A549 (cell line): ENCODE measurements at regions not wholly inside any gene's neighbourhood (a gene's known extent, or its start where the extent isn't known, plus 50 kb on each side); places are given as distances from the start of the nearest gene placed in this dataset.

Experiments used
- CBX8 ChIP-seq: fragments of 200-600 bp; sonication (generic); IDR thresholded peaks from 2 replicates; pipeline ENCODE4 v1.6.1; 2016
- CTCF ChIP-seq: fragments of >200 bp; sonication (Bioruptor Twin); formaldehyde crosslinking; IDR thresholded peaks from 3 replicates; pipeline ENCODE4 v1.5.1; 2016
- MAX ChIP-seq: IDR thresholded peaks from 2 replicates; pipeline ENCODE4 v1.6.1; 2012
- PHF8 ChIP-seq: fragments of 200-600 bp; sonication (generic); IDR thresholded peaks from 2 replicates; pipeline ENCODE4 v1.6.1; 2016; ENCODE audit warnings: low read depth, mild to moderate bottlenecking, antibody characterized with exemption, moderate library complexity, borderline replicate concordance
- POLR2A ChIP-seq: IDR thresholded peaks from 2 replicates; pipeline ENCODE4 v1.6.1; 2012; ENCODE audit warnings: mild to moderate bottlenecking, low read length
- POLR2AphosphoS2 ChIP-seq: conservative IDR thresholded peaks from 2 replicates; pipeline ENCODE4 v1.6.1; 2012; ENCODE audit warnings: low read length, improper control_type of control experiment, inconsistent platforms
- SREBF2 ChIP-seq: fragments of 450-650 bp; IDR thresholded peaks from 2 replicates; pipeline ENCODE4 v1.6.1; 2014; ENCODE audit warnings: mild to moderate bottlenecking, moderate library complexity
- ZSCAN20 ChIP-seq: fragments of 250-450 bp; sonication (Bioruptor Pico); IDR thresholded peaks from 2 replicates; pipeline ENCODE4 v1.8.0; 2022; ENCODE audit warnings: mild to moderate bottlenecking, moderate library complexity
- TF ChIP-seq, protein P1 (sequence below): fragments of 250-450 bp; sonication (Bioruptor Pico); IDR thresholded peaks from 2 replicates; pipeline ENCODE4 v1.5.0; 2021; ENCODE audit warnings: mild to moderate bottlenecking, moderate library complexity, borderline replicate concordance

GRCh38 chr11:105204636-105205035 lies 65.1 kb upstream of the CARD18 start:
- TF ChIP-seq PHF8, result no peak
- TF ChIP-seq POLR2A, result no peak
- TF ChIP-seq CTCF, result no peak
- TF ChIP-seq MAX, result no peak
- no peak for TF ChIP-seq ZSCAN20 (CRISPR knock-in tag)
- TF ChIP-seq, protein P1, sequence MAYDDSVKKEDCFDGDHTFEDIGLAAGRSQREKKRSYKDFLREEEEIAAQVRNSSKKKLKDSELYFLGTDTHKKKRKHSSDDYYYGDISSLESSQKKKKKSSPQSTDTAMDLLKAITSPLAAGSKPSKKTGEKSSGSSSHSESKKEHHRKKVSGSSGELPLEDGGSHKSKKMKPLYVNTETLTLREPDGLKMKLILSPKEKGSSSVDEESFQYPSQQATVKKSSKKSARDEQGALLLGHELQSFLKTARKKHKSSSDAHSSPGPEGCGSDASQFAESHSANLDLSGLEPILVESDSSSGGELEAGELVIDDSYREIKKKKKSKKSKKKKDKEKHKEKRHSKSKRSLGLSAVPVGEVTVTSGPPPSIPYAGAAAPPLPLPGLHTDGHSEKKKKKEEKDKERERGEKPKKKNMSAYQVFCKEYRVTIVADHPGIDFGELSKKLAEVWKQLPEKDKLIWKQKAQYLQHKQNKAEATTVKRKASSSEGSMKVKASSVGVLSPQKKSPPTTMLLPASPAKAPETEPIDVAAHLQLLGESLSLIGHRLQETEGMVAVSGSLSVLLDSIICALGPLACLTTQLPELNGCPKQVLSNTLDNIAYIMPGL (CRISPR knock-in tag), result no peak
- TF ChIP-seq CBX8, result no peak
- TF ChIP-seq POLR2AphosphoS2, result no peak
- TF ChIP-seq SREBF2, result no peak
